G401 (cell line): ENCODE measurements at regions not wholly inside any gene's neighbourhood (a gene's known extent, or its start where the extent isn't known, plus 50 kb on each side); places are given as distances from the start of the nearest gene placed in this dataset.

Experiments used
- DNase-seq: peaks from one replicate; pipeline ENCODE4 v3.0.0-alpha.2; 2015; ENCODE audit warnings: low spot score
- in situ Hi-C: cut with HindIII; loops from 2 replicates; pipeline ENCODE4 v1.10.0; 2016; ENCODE audit warnings: low sequenced_read_pairs, mixed read lengths

DNA sequence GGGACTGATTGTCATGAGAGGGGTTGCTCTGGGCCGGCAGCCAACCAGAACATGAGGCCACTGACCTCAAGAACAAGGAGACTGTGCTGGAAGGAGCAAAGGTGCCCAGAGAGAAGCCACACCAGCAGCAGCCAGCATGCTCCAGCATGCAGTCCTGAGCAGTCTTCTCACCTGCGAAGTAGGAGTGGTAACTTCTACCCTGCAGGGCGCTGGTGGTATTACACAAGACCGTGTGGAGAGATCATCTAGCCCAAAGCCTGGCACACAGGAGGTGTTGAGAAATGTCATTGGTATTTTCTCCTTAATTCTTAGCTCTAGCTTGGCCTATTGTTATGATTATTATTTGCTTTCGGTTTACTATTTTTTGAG lies 132.7 kb downstream of the TSN start:
- in situ Hi-C loops: no loop called here
- DNase-seq: no peak

GRCh38 chr2:121890041-121890440 lies 134.6 kb downstream of the TSN start:
- in situ Hi-C loops: no loop called here
- DNase-seq: no peak

DNA sequence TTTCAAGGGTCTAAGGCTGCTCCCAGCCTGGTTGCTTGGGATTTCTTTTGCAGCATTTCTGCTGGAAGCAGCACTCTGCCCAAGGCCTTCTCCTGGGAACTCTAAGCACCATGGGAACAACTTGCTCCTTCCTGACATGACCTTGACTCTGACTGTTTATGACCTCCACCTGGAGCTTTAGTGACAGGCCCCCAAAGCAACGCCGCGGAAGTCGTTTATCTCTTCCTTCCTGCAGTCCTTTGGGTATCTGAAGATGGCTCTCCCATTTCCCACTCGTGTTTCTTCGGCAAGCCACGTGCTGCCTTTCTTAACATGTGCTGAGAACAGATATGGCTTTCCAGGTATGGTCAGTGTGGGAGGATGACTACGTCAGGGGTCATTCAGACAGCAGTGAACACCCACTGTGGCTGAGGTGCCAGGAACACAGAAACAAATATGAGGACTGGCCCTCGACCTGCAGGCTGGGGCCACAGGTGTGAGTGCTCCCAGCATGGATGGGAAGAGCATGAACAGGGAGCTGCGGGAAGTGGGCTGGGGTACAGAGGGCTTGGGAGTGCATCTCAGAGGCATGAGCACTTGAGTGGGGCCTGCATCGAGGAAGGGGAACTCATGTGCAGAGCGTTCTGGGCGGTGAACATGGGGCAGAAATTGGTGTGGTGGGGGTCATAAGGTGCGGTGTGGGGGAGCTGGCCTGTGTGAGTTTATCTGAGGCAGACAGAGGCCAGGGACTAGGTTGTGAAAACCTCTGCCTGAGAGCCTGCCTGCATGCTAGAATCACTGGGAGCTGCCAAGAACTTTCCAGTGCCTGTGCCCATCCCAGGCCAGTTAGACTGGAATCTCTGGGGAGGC lies 140.5 kb downstream of the TSN start:
- no peak for DNase-seq
- in situ Hi-C loops: no loop called here

- peak; percentile 6 for DNase-seq
- in situ Hi-C loops: no loop called here
Measured at GRCh38 chr2:121897335-121897970, 142.0 kb downstream of the TSN start.

DNA sequence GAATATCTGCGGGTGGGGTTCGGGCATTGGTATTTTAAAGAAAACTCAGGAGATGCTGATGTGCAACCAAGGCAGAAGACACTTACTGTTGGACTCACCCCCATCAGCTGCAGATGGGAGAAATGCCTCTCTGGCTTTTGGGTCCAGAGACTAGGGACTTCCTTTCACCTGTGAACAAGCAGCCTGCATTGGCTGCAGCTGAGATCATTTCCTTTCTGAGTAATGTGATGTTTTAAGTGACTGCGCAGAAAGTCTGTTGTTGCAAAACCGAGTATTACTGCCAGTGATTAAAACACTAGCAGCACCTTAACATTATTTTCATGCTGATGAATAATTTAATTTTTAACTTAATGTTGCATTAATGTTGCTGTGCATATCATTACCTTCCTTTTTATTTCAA lies 143.0 kb downstream of the TSN start:
- in situ Hi-C loops: no loop called here

DNA sequence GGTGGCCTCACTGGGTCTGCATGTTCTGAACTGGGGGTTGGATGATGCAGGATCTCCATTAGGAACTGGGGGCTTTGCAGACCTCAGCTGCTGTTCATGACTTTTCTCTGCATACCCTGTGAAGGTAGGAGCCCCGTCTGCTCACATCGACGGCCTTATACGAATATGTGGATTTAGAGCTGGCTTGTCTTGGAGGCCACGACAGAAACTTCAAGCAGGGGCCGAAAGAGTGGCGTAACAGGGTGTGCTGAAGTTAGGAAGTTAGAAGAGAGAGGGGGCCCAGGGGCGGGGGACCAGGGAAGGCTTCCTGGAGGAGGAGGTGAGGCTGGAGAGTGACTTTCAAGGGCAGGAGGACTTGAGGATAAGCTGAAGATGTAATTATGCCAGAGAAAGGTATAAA lies 144.9 kb downstream of the TSN start:
- no peak for DNase-seq
- in situ Hi-C loops: no loop called here

More for the DNA sequence above, 143.0 kb downstream of the TSN start:
- no peak for DNase-seq

GRCh38 chr2:121902171-121902591 lies 146.7 kb downstream of the TSN start:
- DNase-seq: no peak
- in situ Hi-C loops: no loop called here

- DNase-seq: no peak
- in situ Hi-C loops: no loop called here
Measured at GRCh38 chr2:121902616-121903015, 147.2 kb downstream of the TSN start.

DNA sequence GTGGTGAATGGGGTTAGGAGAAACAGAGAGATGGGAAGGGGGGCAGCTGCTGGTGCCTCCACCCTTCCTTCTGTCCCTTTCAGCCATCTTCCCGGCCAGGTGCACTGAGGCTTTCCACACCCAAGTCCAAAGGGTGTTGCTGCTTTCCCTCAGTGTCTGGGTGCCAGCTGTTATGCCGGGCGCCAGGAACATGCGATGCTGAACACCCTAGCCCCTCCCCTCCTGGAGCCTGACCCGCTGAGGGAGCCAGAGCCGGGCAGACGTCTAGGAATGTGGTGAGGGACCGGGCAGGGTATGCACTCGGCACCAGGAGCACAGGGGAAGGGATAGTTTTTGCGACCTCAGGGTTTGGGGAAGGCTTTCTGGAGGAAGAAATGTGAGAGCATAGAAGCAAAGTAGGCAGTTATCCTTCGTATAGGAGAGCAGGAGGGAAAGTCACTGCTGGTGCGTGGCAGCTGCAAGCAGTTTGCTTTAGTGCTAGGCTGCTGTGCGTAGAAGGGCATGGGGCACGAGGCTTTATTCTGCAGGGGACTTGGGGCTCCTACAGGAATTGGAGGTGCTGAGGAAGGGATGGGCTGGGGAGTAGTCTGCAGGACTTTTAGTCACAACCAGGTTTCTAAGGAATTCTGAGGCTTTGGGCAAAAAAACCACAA lies 147.7 kb downstream of the TSN start:
- in situ Hi-C loops: no loop called here
- DNase-seq: no peak

DNA sequence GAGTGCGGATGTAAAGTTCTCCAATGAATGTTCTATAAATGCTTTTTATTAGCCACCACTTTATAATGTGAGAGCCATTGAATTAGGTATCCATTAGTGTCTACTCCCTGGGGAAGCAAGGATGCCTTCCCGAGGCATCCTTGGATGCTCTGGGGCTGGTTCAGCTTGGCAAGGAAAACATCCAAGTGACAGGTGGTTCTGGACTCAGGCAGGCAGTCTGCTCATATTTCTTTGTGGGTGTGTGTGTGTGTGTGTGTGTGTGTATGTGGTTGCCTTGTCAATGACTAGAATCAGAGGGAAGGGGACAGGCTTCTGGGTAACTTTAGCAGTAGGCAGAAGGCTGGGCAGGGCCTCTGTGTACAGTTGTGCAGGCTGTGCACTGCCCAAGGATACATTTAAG lies 149.2 kb downstream of the TSN start:
- in situ Hi-C loops: no loop called here
- no peak for DNase-seq

GRCh38 chr2:121905201-121905600 lies 149.8 kb downstream of the TSN start:
- no peak for DNase-seq
- in situ Hi-C loops: no loop called here

DNA sequence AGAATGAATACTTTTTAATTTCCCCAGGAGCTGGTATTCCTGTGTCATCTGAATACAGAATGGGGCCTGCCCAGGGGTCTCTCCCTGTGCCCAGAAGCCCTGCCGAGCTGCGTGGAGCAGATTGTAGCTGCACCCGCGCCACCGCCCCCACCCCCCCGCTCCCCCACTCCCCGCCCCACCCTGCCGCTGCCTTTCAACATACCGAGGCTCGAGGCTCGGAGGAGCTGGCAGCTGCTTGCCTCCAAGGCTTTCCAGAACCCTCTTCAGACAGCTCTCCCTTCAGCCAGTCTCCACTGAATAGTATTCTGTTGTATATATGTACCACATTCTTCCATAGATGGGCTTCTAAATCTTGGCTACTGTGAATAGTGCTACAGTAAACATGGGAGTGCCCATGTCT lies 150.7 kb downstream of the TSN start:
- in situ Hi-C loops: no loop called here
- DNase-seq: no peak

- DNase-seq: no peak
- in situ Hi-C loops: no loop called here
Measured at GRCh38 chr2:121907928-121908327, 152.5 kb downstream of the TSN start.

DNA sequence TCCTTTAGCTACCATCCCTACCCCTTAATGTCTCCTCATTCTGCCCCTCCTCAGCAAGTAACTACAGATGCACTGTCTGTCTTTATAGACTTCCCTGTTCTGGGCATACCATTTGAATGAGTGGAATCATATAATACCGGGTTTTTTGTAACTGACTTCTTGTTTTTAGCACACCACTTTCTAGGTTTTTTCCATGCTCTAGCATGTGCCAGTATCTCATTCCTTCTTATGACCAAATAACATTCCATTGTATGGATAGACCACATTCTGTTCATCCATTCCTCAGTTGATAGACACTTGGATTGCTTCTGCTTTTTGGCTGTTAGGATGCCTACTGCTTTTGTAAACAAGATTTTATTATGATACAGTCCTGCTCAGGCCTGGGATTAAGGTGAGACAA lies 154.7 kb downstream of the TSN start:
- in situ Hi-C loops: no loop called here
- no peak for DNase-seq

DNA sequence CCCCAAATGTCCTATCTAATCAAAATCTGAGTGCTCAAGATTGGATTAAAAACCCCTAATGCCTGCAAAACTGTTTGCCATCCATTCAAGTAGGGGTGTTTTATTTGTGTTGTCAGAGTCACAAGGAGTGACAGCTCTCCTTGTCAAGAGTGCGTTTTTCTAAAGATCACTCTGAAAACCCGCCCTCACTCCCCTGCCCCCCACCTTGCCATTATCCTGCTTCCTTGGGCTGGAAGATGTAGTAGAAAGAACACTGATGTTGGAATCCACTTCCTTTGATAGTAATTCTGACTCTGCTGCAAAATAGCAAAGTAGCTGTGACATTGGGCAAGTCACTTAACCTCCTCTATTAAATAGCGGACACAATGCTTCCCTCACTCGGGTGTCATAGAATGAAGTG lies 155.6 kb downstream of the TSN start:
- in situ Hi-C loops: no loop called here
- no peak for DNase-seq

DNA sequence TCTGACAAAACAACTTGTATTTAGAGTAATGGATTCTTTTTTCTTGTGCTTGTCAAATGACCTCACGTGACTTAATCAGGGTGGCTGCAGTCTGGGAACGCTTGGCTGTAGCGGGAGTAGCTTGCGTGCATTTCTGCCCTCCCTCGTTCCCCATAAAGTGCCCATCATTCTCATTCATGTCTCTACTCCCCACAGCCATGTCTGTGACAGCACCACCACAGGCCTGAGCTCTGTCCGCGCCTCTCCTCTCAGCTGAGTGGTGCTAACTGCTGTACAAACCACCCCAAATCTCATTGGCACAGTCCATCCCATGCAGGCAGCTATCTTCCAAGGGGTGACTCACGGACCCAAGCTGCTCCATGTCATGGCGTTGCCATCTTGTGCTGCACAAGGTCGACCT lies 161.7 kb downstream of the TSN start:
- in situ Hi-C loops: no loop called here
- no peak for DNase-seq

GRCh38 chr2:121918231-121918630 lies 162.8 kb downstream of the TSN start:
- in situ Hi-C loops: no loop called here
- DNase-seq: no peak

GRCh38 chr2:121919803-121920202 lies 164.4 kb downstream of the TSN start:
- in situ Hi-C loops: no loop called here
- DNase-seq: no peak

GRCh38 chr2:121925466-121925865 lies 170.0 kb downstream of the TSN start:
- no peak for DNase-seq
- in situ Hi-C loops: no loop called here

DNA sequence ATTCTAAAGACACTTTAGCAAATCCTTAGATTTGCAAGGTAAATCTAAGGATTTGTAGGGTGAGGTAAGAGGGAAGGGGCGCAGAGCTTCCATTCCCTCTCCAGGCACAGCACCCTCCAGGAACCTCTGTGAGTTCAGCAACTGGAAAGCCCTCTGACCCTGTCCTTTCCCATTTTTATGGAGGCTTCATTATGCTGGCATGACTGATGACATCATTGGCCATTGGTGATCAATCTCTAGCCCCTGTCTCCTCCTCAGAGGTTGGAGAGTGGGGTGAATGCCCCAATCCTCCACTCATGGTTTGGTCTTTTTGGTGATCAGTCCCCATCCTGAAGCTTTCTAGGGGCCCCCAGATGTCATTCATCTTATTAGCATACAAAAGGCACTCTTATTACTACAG lies 187.8 kb downstream of the TSN start:
- no peak for DNase-seq
- in situ Hi-C loops: no loop called here
